ENCODE measurements at regions not wholly inside any gene's neighbourhood (a gene's known extent, or its start where the extent isn't known, plus 50 kb on each side); places are given as distances from the start of the nearest gene placed in this dataset.

- POLR2A ChIA-PET = no interaction called here
- DNase-seq (ENCODE audit: extremely low spot score) = no peak
- CTCF ChIA-PET = interaction anchor here (0.6 kb wide), 1 partner anchor 813 kb away, joined by 3 read pairs; no protein-coding TSS in a partner anchor
- TF ChIP-seq NFRKB (IDR thresholded peaks at IDR 0.05) (no peak), ZNF384 (IDR thresholded peaks at IDR 0.05) (no peak), ELF4 (IDR thresholded peaks at IDR 0.05) (no peak), CTBP1 (IDR thresholded peaks at IDR 0.05; ENCODE audit: borderline replicate concordance) (no peak), L3MBTL2 (conservative IDR thresholded peaks at IDR 0.05) (no peak), FOXA1 (IDR thresholded peaks at IDR 0.05) (no peak), FOXK2 (IDR thresholded peaks at IDR 0.05) (no peak), SUZ12 (IDR thresholded peaks at IDR 0.05) (no peak), TARDBP (IDR thresholded peaks at IDR 0.05) (no peak), ARNT (IDR thresholded peaks at IDR 0.05) (no peak), FOXM1 (IDR thresholded peaks at IDR 0.05; ENCODE audit: borderline replicate concordance) (no peak), LEF1 (IDR thresholded peaks at IDR 0.05; ENCODE audit: borderline replicate concordance) (no peak), SP1 (IDR thresholded peaks at IDR 0.05) (no peak), BHLHE40 (IDR thresholded peaks at IDR 0.05; ENCODE audit: borderline replicate concordance) (no peak), HDGF (IDR thresholded peaks at IDR 0.05; ENCODE audit: borderline replicate concordance) (no peak), PKNOX1 (IDR thresholded peaks at IDR 0.05) (no peak)
Measured at GRCh38 chr7:96539471-96539870, 170.2 kb downstream of the SEM1 start.

DNA sequence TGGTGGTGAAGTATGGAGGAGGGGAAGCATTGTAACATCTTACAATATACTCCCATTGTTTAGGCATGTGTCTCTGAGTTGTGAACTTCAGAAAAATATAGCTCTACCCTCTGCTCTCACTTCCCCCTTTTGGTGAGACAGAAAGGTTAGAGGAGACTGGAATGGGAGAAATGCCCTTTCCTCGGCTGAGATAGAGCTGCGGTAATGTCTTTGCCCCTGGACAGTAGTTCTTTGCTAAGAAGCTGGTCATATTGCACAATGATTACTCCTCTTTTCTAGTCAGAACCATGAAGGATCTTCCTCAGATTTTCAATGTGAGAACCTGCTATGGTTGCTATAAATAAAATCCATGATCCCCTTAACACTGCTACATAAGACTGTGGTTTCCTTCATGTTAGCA lies 171.0 kb downstream of the SEM1 start:
- DNase-seq (ENCODE audit: extremely low spot score) = no peak
- ChIA-PET CTCF (no interaction called here), POLR2A (no interaction called here)
- TF ChIP-seq FOXA1 (IDR thresholded peaks at IDR 0.05) (no peak), FOXM1 (IDR thresholded peaks at IDR 0.05; ENCODE audit: borderline replicate concordance) (no peak), PKNOX1 (IDR thresholded peaks at IDR 0.05) (no peak), FOXK2 (IDR thresholded peaks at IDR 0.05) (no peak), ZNF384 (IDR thresholded peaks at IDR 0.05) (no peak), BHLHE40 (IDR thresholded peaks at IDR 0.05; ENCODE audit: borderline replicate concordance) (no peak), CTBP1 (IDR thresholded peaks at IDR 0.05; ENCODE audit: borderline replicate concordance) (no peak), ARNT (IDR thresholded peaks at IDR 0.05) (no peak), ELF4 (IDR thresholded peaks at IDR 0.05) (no peak), SUZ12 (IDR thresholded peaks at IDR 0.05) (no peak), HDGF (IDR thresholded peaks at IDR 0.05; ENCODE audit: borderline replicate concordance) (no peak)

DNA sequence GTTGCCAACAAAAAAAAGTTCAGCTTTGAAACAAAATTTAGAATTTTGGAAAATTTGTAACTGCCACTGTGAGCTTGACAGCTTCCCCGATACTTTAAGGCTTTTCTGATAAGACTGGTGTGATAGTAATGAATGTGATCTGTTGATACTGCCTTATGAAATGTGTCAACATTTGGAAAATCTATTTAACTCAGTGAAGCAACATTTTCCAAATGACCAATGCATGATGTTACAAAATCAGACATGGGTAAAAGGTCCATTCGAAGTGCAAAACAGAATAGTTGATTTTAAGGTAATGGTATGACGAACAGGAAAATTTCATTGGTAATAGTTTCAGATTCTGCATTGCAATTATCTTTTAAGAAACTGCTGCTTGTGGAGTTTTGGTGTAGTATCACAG lies 175.4 kb downstream of the SEM1 start:
- no peak for DNase-seq (ENCODE audit: extremely low spot score)
- ChIA-PET CTCF (no interaction called here), POLR2A (no interaction called here)
- no peak for TF ChIP-seq NFRKB (IDR thresholded peaks at IDR 0.05)
- no peak for TF ChIP-seq ZNF384 (IDR thresholded peaks at IDR 0.05)
- no peak for TF ChIP-seq PKNOX1 (IDR thresholded peaks at IDR 0.05)
- no peak for TF ChIP-seq FOXA1 (IDR thresholded peaks at IDR 0.05)
- no peak for TF ChIP-seq SUZ12 (IDR thresholded peaks at IDR 0.05)
- TF ChIP-seq FOXM1 (IDR thresholded peaks at IDR 0.05; ENCODE audit: borderline replicate concordance) = no peak
- no peak for TF ChIP-seq LEF1 (IDR thresholded peaks at IDR 0.05; ENCODE audit: borderline replicate concordance)
- no peak for TF ChIP-seq L3MBTL2 (conservative IDR thresholded peaks at IDR 0.05)
- TF ChIP-seq SP1 (IDR thresholded peaks at IDR 0.05) = no peak
- no peak for TF ChIP-seq HDGF (IDR thresholded peaks at IDR 0.05; ENCODE audit: borderline replicate concordance)
- no peak for TF ChIP-seq CTBP1 (IDR thresholded peaks at IDR 0.05; ENCODE audit: borderline replicate concordance)
- TF ChIP-seq ELF4 (IDR thresholded peaks at IDR 0.05) = no peak
- no peak for TF ChIP-seq BHLHE40 (IDR thresholded peaks at IDR 0.05; ENCODE audit: borderline replicate concordance)
- TF ChIP-seq TARDBP (IDR thresholded peaks at IDR 0.05) = no peak
- TF ChIP-seq FOXK2 (IDR thresholded peaks at IDR 0.05) = no peak
- no peak for TF ChIP-seq ARNT (IDR thresholded peaks at IDR 0.05)

DNA sequence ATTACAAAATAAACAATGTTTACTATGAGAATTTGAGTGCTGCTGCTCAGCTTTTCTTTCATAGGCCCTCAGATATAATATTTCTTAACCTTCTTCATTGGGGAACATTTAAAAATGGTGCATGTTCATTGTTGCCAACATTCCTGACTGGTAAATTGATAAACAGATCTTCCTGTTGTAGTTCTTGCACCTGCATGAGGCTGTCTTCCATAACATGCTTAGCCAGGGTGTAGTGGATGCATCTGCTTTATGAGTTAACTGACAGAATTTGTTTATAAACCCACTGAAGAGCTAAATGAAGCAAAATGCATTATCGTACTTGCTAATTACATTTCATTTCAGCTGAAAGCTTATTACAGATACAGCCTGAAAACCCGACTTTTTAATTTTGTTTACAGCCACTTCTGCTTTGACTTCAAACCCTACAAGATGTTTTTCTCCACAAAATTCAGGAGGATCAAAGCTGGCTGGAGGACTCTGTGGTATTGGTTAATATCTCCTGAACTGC lies 177.2 kb downstream of the SEM1 start:
- ChIA-PET CTCF (interaction anchor here (0.5 kb wide), 1 partner anchor 9 kb away, joined by 4 read pairs; no protein-coding TSS in a partner anchor), POLR2A (no interaction called here)
- DNase-seq (ENCODE audit: extremely low spot score) = no peak
- TF ChIP-seq FOXK2 (IDR thresholded peaks at IDR 0.05) (no peak), NFRKB (IDR thresholded peaks at IDR 0.05) (no peak), ZNF384 (IDR thresholded peaks at IDR 0.05) (no peak), L3MBTL2 (conservative IDR thresholded peaks at IDR 0.05) (no peak), ARNT (IDR thresholded peaks at IDR 0.05) (no peak), LEF1 (IDR thresholded peaks at IDR 0.05; ENCODE audit: borderline replicate concordance) (no peak), SP1 (IDR thresholded peaks at IDR 0.05) (no peak), FOXA1 (IDR thresholded peaks at IDR 0.05) (no peak), SUZ12 (IDR thresholded peaks at IDR 0.05) (no peak), TARDBP (IDR thresholded peaks at IDR 0.05) (no peak), CTBP1 (IDR thresholded peaks at IDR 0.05; ENCODE audit: borderline replicate concordance) (no peak), PKNOX1 (IDR thresholded peaks at IDR 0.05) (no peak), FOXM1 (IDR thresholded peaks at IDR 0.05; ENCODE audit: borderline replicate concordance) (no peak)

DNA sequence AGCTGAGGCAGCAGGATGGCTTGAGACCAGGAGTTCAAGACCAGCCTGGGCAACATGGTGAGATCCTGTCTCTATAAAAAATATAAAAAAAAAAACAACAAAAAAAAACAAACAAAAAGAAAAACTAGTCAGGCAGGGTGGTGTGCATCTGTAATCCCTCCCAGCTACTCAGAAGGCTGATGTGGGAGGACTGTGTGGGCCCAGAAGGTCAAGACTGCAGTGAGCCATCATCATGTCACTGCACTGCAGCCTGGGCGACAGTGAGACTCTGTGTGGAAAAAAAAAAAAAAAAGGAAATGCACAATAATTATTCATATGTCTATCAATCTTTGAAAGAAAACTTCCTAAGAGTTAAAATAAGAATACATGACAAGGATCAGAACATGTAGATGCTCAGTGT lies 178.3 kb downstream of the SEM1 start:
- TF ChIP-seq ZNF384 (IDR thresholded peaks at IDR 0.05) (no peak), NFRKB (IDR thresholded peaks at IDR 0.05) (no peak), TARDBP (IDR thresholded peaks at IDR 0.05) (no peak), FOXK2 (IDR thresholded peaks at IDR 0.05) (no peak), HDGF (IDR thresholded peaks at IDR 0.05; ENCODE audit: borderline replicate concordance) (no peak), SUZ12 (IDR thresholded peaks at IDR 0.05) (no peak), FOXA1 (IDR thresholded peaks at IDR 0.05) (no peak), ELF4 (IDR thresholded peaks at IDR 0.05) (no peak), PKNOX1 (IDR thresholded peaks at IDR 0.05) (no peak), FOXM1 (IDR thresholded peaks at IDR 0.05; ENCODE audit: borderline replicate concordance) (no peak), LEF1 (IDR thresholded peaks at IDR 0.05; ENCODE audit: borderline replicate concordance) (no peak), SP1 (IDR thresholded peaks at IDR 0.05) (no peak), BHLHE40 (IDR thresholded peaks at IDR 0.05; ENCODE audit: borderline replicate concordance) (no peak), L3MBTL2 (conservative IDR thresholded peaks at IDR 0.05) (no peak), CTBP1 (IDR thresholded peaks at IDR 0.05; ENCODE audit: borderline replicate concordance) (no peak), ARNT (IDR thresholded peaks at IDR 0.05) (no peak)
- ChIA-PET POLR2A (no interaction called here), CTCF (no interaction called here)
- DNase-seq (ENCODE audit: extremely low spot score) = no peak

Measured in HEK293T (cell line).